Cardiac muscle cell (in vitro differentiated cells and primary cell): ENCODE measurements at regions not wholly inside any gene's neighbourhood (a gene's known extent, or its start where the extent isn't known, plus 50 kb on each side); places are given as distances from the start of the nearest gene placed in this dataset.
A peak's percentile ranks its signal among the peaks of the same experiment; 100 is the strongest.

ENCODE experiments used
- DNase-seq, 2 donors: peaks; one replicate each; pipeline versions ENCODE4 v3.0.0 to v3.0.0-alpha.2; 2010 to 2017; ENCODE audit warnings: low read depth in 1 of 2, low spot score in 1 of 2
- H3K27ac ChIP-seq: fragments of 200-600 bp; sonication (generic); 2 replicates; pipeline ENCODE4 v1.5.1; 2016
- H3K27me3 ChIP-seq: fragments of 200-600 bp; sonication (generic); 2 replicates; pipeline ENCODE4 v1.6.0; 2016; ENCODE audit warnings: control low read depth
- H3K36me3 ChIP-seq: fragments of 200-600 bp; sonication (generic); 2 replicates; pipeline ENCODE4 v1.5.1; 2016; ENCODE audit warnings: control low read depth
- H3K4me1 ChIP-seq: fragments of 200-600 bp; sonication (generic); 2 replicates; pipeline ENCODE4 v1.8.1; 2017; ENCODE audit warnings: low read depth, mild to moderate bottlenecking, mixed run types
- H3K4me3 ChIP-seq: fragments of 200-600 bp; sonication (generic); 2 replicates; pipeline ENCODE4 v1.5.1; 2016; ENCODE audit warnings: mild to moderate bottlenecking
- H3K9me3 ChIP-seq: fragments of 200-600 bp; sonication (generic); 2 replicates; pipeline ENCODE4 v1.5.1; 2017; ENCODE audit warnings: low read depth, mild to moderate bottlenecking, control low read depth
- CTCF ChIP-seq: IDR thresholded peaks from 2 replicates; pipeline ENCODE4 v1.5.1; 2012; ENCODE audit warnings: low read depth, mild to moderate bottlenecking, low read length

- no peaks in the 10 kb centered on the region for H3K36me3 ChIP-seq
- H3K9me3 ChIP-seq, result no peaks in the 10 kb centered on the region
- no peaks in the 10 kb centered on the region for H3K27me3 ChIP-seq
- TF ChIP-seq CTCF, result no peak
- H3K4me3 ChIP-seq, result no peak overlapping the region
- no peak overlapping the region for H3K27ac ChIP-seq
- DNase-seq, result peak in 1 of 2 donors; percentile 8
- peaks cover 7% of the 10 kb centered on the region for H3K4me1 ChIP-seq
Measured at GRCh38 chr9:8071445-8071798, 271.8 kb upstream of the DMAC1 start.

DNA sequence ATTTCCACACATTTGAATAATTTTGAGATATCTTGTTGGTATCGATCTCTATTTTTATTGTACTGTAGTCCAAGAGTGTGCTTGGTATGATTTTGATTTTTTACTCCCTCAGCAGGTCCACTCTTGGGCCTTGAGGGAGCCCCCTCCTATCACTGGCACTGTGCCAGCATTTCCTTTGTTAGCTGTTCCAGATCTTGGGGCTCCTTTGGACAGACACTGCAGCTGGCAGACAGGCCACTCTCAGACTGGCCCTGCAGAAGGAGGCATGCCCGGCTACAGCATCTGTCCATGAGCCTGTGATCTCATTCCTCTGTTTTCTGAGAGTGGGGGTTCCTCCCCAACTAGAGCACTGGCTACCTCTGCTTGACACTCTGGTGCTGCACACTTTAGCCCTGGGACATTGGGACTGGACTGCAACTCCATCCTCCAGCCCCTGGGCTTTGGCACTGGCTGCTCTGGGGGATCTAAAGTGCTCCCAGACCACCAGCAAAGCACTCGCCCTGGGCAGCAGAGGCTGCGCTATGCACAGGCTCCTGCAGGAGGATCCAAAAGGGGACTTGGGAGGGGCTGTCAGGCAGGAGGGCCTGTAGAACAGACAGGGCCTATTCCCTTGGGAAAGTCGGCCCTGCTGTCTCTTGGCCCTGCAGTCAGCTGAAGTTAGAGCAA is 271.3 kb upstream of the DMAC1 start:
- Histone ChIP-seq H3K27ac (no peak overlapping the region), H3K27me3 (no peaks in the 10 kb centered on the region), H3K4me1 (peaks cover 7% of the 10 kb centered on the region), H3K36me3 (no peaks in the 10 kb centered on the region), H3K9me3 (no peaks in the 10 kb centered on the region), H3K4me3 (no peak overlapping the region)
- no peak for TF ChIP-seq CTCF
- peak in 1 of 2 donors; percentile 21 for DNase-seq

DNA sequence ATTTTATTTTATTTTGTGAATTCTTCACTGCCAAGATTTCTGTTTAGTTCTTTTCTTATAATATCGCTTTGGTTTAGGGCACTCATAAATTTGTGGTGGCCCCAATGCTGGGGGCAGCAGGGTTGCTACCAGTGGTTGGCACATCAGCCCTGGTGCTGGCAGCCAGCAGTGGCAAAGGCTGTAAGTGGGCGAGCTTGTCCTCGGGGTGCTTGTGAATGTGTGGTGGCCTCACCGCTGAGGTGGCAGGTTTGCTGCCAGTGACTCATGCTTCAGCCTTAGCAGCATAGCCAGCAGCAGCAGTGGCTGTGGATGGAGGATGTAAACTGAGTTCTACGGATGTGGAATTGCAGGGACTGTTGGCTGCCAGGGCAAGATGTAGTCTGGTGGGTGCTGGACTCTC is 262.9 kb upstream of the DMAC1 start:
- no peaks in the 10 kb centered on the region for H3K36me3 ChIP-seq
- no peaks in the 10 kb centered on the region for H3K9me3 ChIP-seq
- H3K4me1 ChIP-seq, result no peaks in the 10 kb centered on the region
- no peaks in the 10 kb centered on the region for H3K27me3 ChIP-seq
- no peak overlapping the region for H3K4me3 ChIP-seq
- TF ChIP-seq CTCF, result no peak
- DNase-seq, result no peak
- no peak overlapping the region for H3K27ac ChIP-seq

GRCh38 chr9:8053501-8053900 is 253.9 kb upstream of the DMAC1 start:
- no peak for TF ChIP-seq CTCF
- H3K27ac ChIP-seq, result no peak overlapping the region
- no peaks in the 10 kb centered on the region for H3K27me3 ChIP-seq
- no peak for DNase-seq
- H3K4me1 ChIP-seq, result peaks cover 15% of the 10 kb centered on the region
- H3K4me3 ChIP-seq, result no peak overlapping the region
- no peaks in the 10 kb centered on the region for H3K9me3 ChIP-seq
- no peaks in the 10 kb centered on the region for H3K36me3 ChIP-seq

DNA sequence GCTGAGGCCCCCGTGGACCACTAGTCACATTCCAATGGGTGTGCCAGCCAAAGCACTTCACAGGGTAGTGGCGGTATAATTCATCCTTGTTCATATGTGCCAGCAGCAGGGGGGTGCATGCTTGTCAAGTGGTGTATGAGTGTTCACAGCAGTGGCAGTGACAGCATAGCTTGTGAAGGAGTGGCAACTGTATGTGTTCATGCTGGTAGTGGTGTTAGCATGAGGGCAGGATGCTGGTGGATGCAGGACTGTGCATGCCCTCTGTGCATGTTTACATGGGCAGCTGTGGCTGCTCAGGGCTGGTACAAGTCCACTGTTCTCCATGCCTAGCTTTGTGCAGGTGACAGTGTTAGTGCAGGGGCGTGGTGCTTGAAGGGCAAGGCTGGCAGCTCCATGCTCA is 253.4 kb upstream of the DMAC1 start:
- Histone ChIP-seq H3K4me3 (no peak overlapping the region), H3K9me3 (no peaks in the 10 kb centered on the region), H3K4me1 (peaks cover 15% of the 10 kb centered on the region), H3K27ac (no peak overlapping the region), H3K36me3 (no peaks in the 10 kb centered on the region), H3K27me3 (no peaks in the 10 kb centered on the region)
- no peak for TF ChIP-seq CTCF
- no peak for DNase-seq

GRCh38 chr9:8037745-8038144 is 238.2 kb upstream of the DMAC1 start:
- no peak for DNase-seq
- TF ChIP-seq CTCF, result no peak
- H3K36me3 ChIP-seq, result no peaks in the 10 kb centered on the region
- no peaks in the 10 kb centered on the region for H3K27me3 ChIP-seq
- no peak overlapping the region for H3K4me3 ChIP-seq
- no peak overlapping the region for H3K27ac ChIP-seq
- no peaks in the 10 kb centered on the region for H3K4me1 ChIP-seq
- peaks cover 4% of the 10 kb centered on the region for H3K9me3 ChIP-seq
